SK-N-SH treated with all-trans-retinoic acid at 6 μM for 48 hours (cell line): ENCODE measurements at regions not wholly inside any gene's neighbourhood (a gene's known extent, or its start where the extent isn't known, plus 50 kb on each side); places are given as distances from the start of the nearest gene placed in this dataset.

ENCODE experiments used
- ATAC-seq: fragments of 200-7000 bp; cut with Tn5 transposase; 3 replicates; pipeline ENCODE4 v1.9.1; 2020; ENCODE audit warnings: mild to moderate bottlenecking, moderate library complexity
- ARNTL ChIP-seq: fragments of 450-650 bp; formaldehyde crosslinking; IDR thresholded peaks from 2 replicates; pipeline ENCODE4 v1.5.0; 2020; ENCODE audit warnings: low read depth, mild to moderate bottlenecking, moderate library complexity, borderline replicate concordance
- BACH2 ChIP-seq: fragments of 250-450 bp; sonication (Bioruptor Pico); IDR thresholded peaks from 2 replicates; pipeline ENCODE4 v1.9.0; 2021; ENCODE audit warnings: mild to moderate bottlenecking, borderline replicate concordance
- CSDC2 ChIP-seq: fragments of 250-450 bp; sonication (Bioruptor Pico); IDR thresholded peaks from 2 replicates; pipeline ENCODE4 v1.5.0; 2020; ENCODE audit warnings: mild to moderate bottlenecking, moderate library complexity
- GLIS3 ChIP-seq: fragments of 250-450 bp; sonication (Bioruptor Pico); IDR thresholded peaks from 2 replicates; pipeline ENCODE4 v1.5.0; 2020; ENCODE audit warnings: mild to moderate bottlenecking, moderate library complexity
- ISL1 ChIP-seq: fragments of 250-450 bp; sonication (Bioruptor Pico); IDR thresholded peaks from 2 replicates; pipeline ENCODE4 v2.1.2; 2022; ENCODE audit warnings: mild to moderate bottlenecking, moderate library complexity
- OSR1 ChIP-seq: fragments of 250-450 bp; sonication (Bioruptor Pico); IDR thresholded peaks from 2 replicates; pipeline ENCODE4 v1.8.0; 2022; ENCODE audit warnings: moderate library complexity, mild to moderate bottlenecking, inconsistent platforms
- PPARA ChIP-seq: fragments of 250-450 bp; sonication (Bioruptor Pico); IDR thresholded peaks from 2 replicates; pipeline ENCODE4 v1.5.0; 2020; ENCODE audit warnings: mild to moderate bottlenecking, borderline replicate concordance
- RARB ChIP-seq: fragments of 250-450 bp; sonication (Bioruptor Pico); IDR thresholded peaks from 2 replicates; pipeline ENCODE4 v1.8.0; 2021; ENCODE audit warnings: mild to moderate bottlenecking, moderate library complexity
- SNAI2 ChIP-seq: fragments of 250-450 bp; sonication (Bioruptor Pico); IDR thresholded peaks from 2 replicates; pipeline ENCODE4 v1.5.0; 2020; ENCODE audit warnings: mild to moderate bottlenecking, moderate library complexity
- TCF4 ChIP-seq: fragments of 250-450 bp; sonication (Bioruptor Pico); IDR thresholded peaks from 2 replicates; pipeline ENCODE4 v1.8.0; 2021; ENCODE audit warnings: mild to moderate bottlenecking, moderate library complexity, borderline replicate concordance
- TOX ChIP-seq: fragments of 250-450 bp; sonication (Bioruptor Pico); IDR thresholded peaks from 2 replicates; pipeline ENCODE4 v1.8.0; 2021; ENCODE audit warnings: mild to moderate bottlenecking, moderate library complexity, borderline replicate concordance
- ZC3H10 ChIP-seq: fragments of 250-450 bp; sonication (Bioruptor Pico); IDR thresholded peaks from 2 replicates; pipeline ENCODE4 v1.5.1; 2021; ENCODE audit warnings: mild to moderate bottlenecking, moderate library complexity
- ZFP3 ChIP-seq: fragments of 250-450 bp; sonication (Bioruptor Pico); IDR thresholded peaks from 2 replicates; pipeline ENCODE4 v1.5.0; 2020; ENCODE audit warnings: mild to moderate bottlenecking, moderate library complexity
- ZFP30 ChIP-seq: fragments of 450-650 bp; formaldehyde crosslinking; IDR thresholded peaks from 2 replicates; pipeline ENCODE4 v1.5.0; 2022; ENCODE audit warnings: mild to moderate bottlenecking, moderate library complexity
- ZNF565 ChIP-seq: fragments of 450-650 bp; formaldehyde crosslinking; conservative IDR thresholded peaks from 2 replicates; pipeline ENCODE4 v1.5.0; 2020; ENCODE audit warnings: low read depth, mild to moderate bottlenecking, moderate library complexity
- ZNF70 ChIP-seq: fragments of 450-650 bp; formaldehyde crosslinking; IDR thresholded peaks from 2 replicates; pipeline ENCODE4 v1.5.0; 2020; ENCODE audit warnings: mild to moderate bottlenecking, moderate library complexity
- ZNF8 ChIP-seq: fragments of 450-650 bp; formaldehyde crosslinking; IDR thresholded peaks from 2 replicates; pipeline ENCODE4 v1.5.0; 2020; ENCODE audit warnings: mild to moderate bottlenecking, moderate library complexity
- TF ChIP-seq, protein P1 (sequence below): fragments of 250-450 bp; sonication (Bioruptor Pico); IDR thresholded peaks from 2 replicates; pipeline ENCODE4 v1.5.1; 2020; ENCODE audit warnings: low read depth, mild to moderate bottlenecking, moderate library complexity
- TF ChIP-seq, protein P2 (sequence below): fragments of 250-450 bp; sonication (Bioruptor Pico); IDR thresholded peaks from 2 replicates; pipeline ENCODE4 v1.5.0; 2020; ENCODE audit warnings: mild to moderate bottlenecking, moderate library complexity
- TF ChIP-seq, protein P3 (sequence below): fragments of 250-450 bp; sonication (Bioruptor Pico); IDR thresholded peaks from 2 replicates; pipeline ENCODE4 v1.5.1; 2021; ENCODE audit warnings: mild to moderate bottlenecking, moderate library complexity
- TF ChIP-seq, protein P4 (sequence below): fragments of 250-450 bp; sonication (Bioruptor Pico); IDR thresholded peaks from 2 replicates; pipeline ENCODE4 v1.8.0; 2020; ENCODE audit warnings: mild to moderate bottlenecking, moderate library complexity, borderline replicate concordance
- TF ChIP-seq, protein P5 (sequence below): fragments of 250-450 bp; sonication (Bioruptor Pico); IDR thresholded peaks from 2 replicates; pipeline ENCODE4 v1.8.0; 2021; ENCODE audit warnings: low read depth, mild to moderate bottlenecking, moderate library complexity, borderline replicate concordance

DNA sequence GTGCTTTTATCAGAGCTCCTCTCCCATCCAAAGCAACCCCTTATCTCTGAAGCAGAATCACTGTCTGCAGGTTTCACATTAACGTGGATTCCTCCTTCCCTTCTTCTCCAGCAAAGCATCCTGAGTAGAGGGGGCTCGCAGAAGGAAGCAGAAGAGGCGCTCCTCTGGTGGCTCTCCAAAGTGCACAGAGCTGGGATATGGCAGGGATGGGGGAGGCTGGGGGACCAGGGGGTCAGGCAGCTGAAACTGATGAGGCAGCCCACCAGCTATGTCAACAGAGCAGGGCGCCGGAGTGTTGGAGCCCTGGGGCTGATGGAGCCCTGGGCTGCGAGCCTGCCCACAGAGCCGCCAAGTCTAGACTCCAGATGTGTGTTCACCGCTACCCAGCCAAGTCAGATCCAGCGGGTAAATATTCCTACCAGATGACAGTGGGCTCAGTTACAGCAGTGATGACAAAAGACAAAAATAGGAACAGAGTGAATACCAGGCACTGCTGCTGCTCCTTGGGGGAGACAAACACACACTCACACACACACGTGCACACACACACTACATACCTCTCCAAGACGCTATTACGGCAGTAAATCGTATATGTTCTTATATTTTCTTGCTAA lies 678.3 kb upstream of the ID2 start:
- ATAC-seq = peak; percentile 95
- TF ChIP-seq GLIS3 (CRISPR knock-in tag) = peak; percentile 51; the same call in 1 of the 2 replicates
- TF ChIP-seq, protein P1, sequence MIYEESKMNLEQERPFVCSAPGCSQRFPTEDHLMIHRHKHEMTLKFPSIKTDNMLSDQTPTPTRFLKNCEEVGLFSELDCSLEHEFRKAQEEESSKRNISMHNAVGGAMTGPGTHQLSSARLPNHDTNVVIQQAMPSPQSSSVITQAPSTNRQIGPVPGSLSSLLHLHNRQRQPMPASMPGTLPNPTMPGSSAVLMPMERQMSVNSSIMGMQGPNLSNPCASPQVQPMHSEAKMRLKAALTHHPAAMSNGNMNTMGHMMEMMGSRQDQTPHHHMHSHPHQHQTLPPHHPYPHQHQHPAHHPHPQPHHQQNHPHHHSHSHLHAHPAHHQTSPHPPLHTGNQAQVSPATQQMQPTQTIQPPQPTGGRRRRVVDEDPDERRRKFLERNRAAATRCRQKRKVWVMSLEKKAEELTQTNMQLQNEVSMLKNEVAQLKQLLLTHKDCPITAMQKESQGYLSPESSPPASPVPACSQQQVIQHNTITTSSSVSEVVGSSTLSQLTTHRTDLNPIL (CRISPR knock-in tag) = peak; percentile 29
- peak; percentile 38; the same call in 1 of the 2 replicates for TF ChIP-seq SNAI2 (CRISPR knock-in tag)
- TF ChIP-seq ISL1 (CRISPR knock-in tag) = no peak; the same call in 1 of the 2 replicates
- TF ChIP-seq, protein P2, sequence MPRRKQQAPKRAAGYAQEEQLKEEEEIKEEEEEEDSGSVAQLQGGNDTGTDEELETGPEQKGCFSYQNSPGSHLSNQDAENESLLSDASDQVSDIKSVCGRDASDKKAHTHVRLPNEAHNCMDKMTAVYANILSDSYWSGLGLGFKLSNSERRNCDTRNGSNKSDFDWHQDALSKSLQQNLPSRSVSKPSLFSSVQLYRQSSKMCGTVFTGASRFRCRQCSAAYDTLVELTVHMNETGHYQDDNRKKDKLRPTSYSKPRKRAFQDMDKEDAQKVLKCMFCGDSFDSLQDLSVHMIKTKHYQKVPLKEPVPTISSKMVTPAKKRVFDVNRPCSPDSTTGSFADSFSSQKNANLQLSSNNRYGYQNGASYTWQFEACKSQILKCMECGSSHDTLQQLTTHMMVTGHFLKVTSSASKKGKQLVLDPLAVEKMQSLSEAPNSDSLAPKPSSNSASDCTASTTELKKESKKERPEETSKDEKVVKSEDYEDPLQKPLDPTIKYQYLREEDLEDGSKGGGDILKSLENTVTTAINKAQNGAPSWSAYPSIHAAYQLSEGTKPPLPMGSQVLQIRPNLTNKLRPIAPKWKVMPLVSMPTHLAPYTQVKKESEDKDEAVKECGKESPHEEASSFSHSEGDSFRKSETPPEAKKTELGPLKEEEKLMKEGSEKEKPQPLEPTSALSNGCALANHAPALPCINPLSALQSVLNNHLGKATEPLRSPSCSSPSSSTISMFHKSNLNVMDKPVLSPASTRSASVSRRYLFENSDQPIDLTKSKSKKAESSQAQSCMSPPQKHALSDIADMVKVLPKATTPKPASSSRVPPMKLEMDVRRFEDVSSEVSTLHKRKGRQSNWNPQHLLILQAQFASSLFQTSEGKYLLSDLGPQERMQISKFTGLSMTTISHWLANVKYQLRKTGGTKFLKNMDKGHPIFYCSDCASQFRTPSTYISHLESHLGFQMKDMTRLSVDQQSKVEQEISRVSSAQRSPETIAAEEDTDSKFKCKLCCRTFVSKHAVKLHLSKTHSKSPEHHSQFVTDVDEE (CRISPR knock-in tag) = peak; percentile 92
- TF ChIP-seq, protein P3, sequence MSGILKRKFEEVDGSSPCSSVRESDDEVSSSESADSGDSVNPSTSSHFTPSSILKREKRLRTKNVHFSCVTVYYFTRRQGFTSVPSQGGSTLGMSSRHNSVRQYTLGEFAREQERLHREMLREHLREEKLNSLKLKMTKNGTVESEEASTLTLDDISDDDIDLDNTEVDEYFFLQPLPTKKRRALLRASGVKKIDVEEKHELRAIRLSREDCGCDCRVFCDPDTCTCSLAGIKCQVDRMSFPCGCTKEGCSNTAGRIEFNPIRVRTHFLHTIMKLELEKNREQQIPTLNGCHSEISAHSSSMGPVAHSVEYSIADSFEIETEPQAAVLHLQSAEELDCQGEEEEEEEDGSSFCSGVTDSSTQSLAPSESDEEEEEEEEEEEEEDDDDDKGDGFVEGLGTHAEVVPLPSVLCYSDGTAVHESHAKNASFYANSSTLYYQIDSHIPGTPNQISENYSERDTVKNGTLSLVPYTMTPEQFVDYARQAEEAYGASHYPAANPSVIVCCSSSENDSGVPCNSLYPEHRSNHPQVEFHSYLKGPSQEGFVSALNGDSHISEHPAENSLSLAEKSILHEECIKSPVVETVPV (CRISPR knock-in tag) = no peak; the same call in 1 of the 2 replicates
- TF ChIP-seq ZFP3 (CRISPR knock-in tag) = peak; percentile 74; the same call in 1 of the 2 replicates
- TF ChIP-seq BACH2 (CRISPR knock-in tag) = no peak
- TF ChIP-seq ARNTL (CRISPR knock-in tag) = no peak
- TF ChIP-seq, protein P4, sequence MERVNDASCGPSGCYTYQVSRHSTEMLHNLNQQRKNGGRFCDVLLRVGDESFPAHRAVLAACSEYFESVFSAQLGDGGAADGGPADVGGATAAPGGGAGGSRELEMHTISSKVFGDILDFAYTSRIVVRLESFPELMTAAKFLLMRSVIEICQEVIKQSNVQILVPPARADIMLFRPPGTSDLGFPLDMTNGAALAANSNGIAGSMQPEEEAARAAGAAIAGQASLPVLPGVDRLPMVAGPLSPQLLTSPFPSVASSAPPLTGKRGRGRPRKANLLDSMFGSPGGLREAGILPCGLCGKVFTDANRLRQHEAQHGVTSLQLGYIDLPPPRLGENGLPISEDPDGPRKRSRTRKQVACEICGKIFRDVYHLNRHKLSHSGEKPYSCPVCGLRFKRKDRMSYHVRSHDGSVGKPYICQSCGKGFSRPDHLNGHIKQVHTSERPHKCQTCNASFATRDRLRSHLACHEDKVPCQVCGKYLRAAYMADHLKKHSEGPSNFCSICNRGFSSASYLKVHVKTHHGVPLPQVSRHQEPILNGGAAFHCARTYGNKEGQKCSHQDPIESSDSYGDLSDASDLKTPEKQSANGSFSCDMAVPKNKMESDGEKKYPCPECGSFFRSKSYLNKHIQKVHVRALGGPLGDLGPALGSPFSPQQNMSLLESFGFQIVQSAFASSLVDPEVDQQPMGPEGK = peak; percentile 33; the same call in 1 of the 2 replicates
- TF ChIP-seq RARB = no peak
- TF ChIP-seq TCF4 = peak; percentile 97
- TF ChIP-seq ZC3H10 = no peak

DNA sequence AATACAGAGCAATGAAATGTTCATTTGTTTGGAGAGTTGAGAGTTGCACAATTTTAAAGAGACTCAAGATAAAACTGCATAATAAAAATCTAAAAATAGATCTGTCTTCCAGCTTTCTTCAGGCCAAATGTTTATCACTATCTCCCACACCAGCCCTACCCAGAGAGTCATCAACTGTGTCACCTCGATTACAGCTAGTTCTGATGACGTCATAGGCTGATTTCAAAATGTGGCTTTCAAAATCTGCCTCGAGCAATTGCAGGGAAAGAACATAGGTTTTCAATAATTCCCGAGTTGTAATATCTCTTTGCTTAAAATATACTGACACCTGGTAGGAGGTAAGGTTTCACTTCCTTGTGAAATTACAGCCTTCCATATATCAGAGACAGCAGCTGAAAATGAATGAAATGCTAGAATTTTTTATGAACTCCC lies 677.6 kb upstream of the ID2 start:
- peak; percentile 40 for ATAC-seq
- no peak for TF ChIP-seq TOX (CRISPR knock-in tag)
- TF ChIP-seq, protein P2 (CRISPR knock-in tag) = peak; percentile 9; the same call in 1 of the 2 replicates
- TF ChIP-seq BACH2 (CRISPR knock-in tag) = peak; percentile 91
- peak; percentile 36; the same call in 1 of the 2 replicates for TF ChIP-seq ZFP30 (CRISPR knock-in tag)
- TF ChIP-seq, protein P4 = no peak
- no peak for TF ChIP-seq ARNTL (CRISPR knock-in tag)
- peak; percentile 46 for TF ChIP-seq ZFP3 (CRISPR knock-in tag)
- no peak for TF ChIP-seq OSR1 (CRISPR knock-in tag)
- no peak for TF ChIP-seq ZC3H10
- TF ChIP-seq ZNF565 (CRISPR knock-in tag) = 0 out of 2 replicates have a peak, but pooled peaks have one; percentile 25
- TF ChIP-seq, protein P5, sequence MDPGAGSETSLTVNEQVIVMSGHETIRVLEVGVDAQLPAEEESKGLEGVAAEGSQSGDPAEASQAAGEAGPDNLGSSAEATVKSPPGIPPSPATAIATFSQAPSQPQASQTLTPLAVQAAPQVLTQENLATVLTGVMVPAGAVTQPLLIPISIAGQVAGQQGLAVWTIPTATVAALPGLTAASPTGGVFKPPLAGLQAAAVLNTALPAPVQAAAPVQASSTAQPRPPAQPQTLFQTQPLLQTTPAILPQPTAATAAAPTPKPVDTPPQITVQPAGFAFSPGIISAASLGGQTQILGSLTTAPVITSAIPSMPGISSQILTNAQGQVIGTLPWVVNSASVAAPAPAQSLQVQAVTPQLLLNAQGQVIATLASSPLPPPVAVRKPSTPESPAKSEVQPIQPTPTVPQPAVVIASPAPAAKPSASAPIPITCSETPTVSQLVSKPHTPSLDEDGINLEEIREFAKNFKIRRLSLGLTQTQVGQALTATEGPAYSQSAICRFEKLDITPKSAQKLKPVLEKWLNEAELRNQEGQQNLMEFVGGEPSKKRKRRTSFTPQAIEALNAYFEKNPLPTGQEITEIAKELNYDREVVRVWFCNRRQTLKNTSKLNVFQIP (CRISPR knock-in tag) = no peak
- peak; percentile 93; the same call in 1 of the 2 replicates for TF ChIP-seq PPARA (CRISPR knock-in tag)
- TF ChIP-seq SNAI2 (CRISPR knock-in tag) = peak; percentile 94
- TF ChIP-seq CSDC2 (CRISPR knock-in tag) = peak; percentile 86; the same call in 1 of the 2 replicates
- TF ChIP-seq ZNF8 (CRISPR knock-in tag) = no peak
- no peak for TF ChIP-seq ZNF70 (CRISPR knock-in tag)
- no peak for TF ChIP-seq TCF4
- TF ChIP-seq, protein P1 (CRISPR knock-in tag) = peak; percentile 97
